GM12891 (cell line): ENCODE measurements at regions not wholly inside any gene's neighbourhood (a gene's known extent, or its start where the extent isn't known, plus 50 kb on each side); places are given as distances from the start of the nearest gene placed in this dataset.
A peak's percentile ranks its signal among the peaks of the same experiment; 100 is the strongest.

ENCODE experiments used
- DNase-seq: peaks from one replicate; pipeline ENCODE4 v3.0.0; 2011; ENCODE audit warnings: low spot score; ENCODE audit not compliant: insufficient read length
- FAIRE-seq: peaks from 2 replicates; lab custom pipeline; 2011; peaks lifted over from hg19 to GRCh38; lab: Jason Lieb, UNC
- PAX5 ChIP-seq: IDR thresholded peaks from 2 replicates; pipeline ENCODE4 v1.6.1; 2011; ENCODE audit warnings: low read length, moderate library complexity, mild to moderate bottlenecking; ENCODE audit not compliant: insufficient read depth, severe bottlenecking
- POLR2A ChIP-seq: IDR thresholded peaks from 2 replicates; pipeline ENCODE4 v1.6.1; 2011; ENCODE audit warnings: low read depth, low read length, control low read depth
- POLR2AphosphoS5 ChIP-seq: IDR thresholded peaks from 2 replicates; pipeline ENCODE4 v1.6.1; 2011; ENCODE audit warnings: low read depth, low read length, control low read depth
- POU2F2 ChIP-seq: IDR thresholded peaks from 2 replicates; pipeline ENCODE4 v1.6.1; 2011; ENCODE audit warnings: low read depth, mild to moderate bottlenecking, control low read depth, low read length, moderate library complexity
- SPI1 ChIP-seq: IDR thresholded peaks from 2 replicates; pipeline ENCODE4 v1.6.1; 2011; ENCODE audit warnings: low read depth, low read length, control low read depth
- TAF1 ChIP-seq: IDR thresholded peaks from 2 replicates; pipeline ENCODE4 v1.6.1; 2011; ENCODE audit warnings: low read depth, low read length, control low read depth

DNA sequence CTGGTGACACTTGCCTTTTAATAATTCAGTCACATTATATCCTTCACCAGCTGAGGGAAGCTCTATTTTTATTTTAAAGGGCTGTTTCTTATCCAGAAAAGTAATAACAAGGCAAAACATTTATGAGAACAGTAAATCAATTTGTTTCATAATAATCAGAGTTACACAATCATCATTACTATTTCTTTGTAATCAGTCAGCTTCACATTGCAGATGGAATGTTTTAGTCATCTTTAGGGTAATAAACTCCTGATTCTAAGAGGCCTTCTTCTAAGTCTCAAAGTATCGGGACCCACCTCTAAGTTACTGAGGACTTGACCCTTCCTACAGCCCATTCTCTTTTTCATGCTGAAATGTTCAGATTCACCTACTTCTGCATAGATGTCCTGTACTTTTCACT lies 298.3 kb upstream of the TGFBR2 start:
- DNase-seq, result no peak
- TF ChIP-seq POLR2AphosphoS5, result no peak
- no peak for TF ChIP-seq TAF1
- TF ChIP-seq SPI1, result no peak
- no peak for TF ChIP-seq PAX5
- TF ChIP-seq POU2F2, result no peak
- TF ChIP-seq POLR2A, result no peak
- no peak for FAIRE-seq

DNA sequence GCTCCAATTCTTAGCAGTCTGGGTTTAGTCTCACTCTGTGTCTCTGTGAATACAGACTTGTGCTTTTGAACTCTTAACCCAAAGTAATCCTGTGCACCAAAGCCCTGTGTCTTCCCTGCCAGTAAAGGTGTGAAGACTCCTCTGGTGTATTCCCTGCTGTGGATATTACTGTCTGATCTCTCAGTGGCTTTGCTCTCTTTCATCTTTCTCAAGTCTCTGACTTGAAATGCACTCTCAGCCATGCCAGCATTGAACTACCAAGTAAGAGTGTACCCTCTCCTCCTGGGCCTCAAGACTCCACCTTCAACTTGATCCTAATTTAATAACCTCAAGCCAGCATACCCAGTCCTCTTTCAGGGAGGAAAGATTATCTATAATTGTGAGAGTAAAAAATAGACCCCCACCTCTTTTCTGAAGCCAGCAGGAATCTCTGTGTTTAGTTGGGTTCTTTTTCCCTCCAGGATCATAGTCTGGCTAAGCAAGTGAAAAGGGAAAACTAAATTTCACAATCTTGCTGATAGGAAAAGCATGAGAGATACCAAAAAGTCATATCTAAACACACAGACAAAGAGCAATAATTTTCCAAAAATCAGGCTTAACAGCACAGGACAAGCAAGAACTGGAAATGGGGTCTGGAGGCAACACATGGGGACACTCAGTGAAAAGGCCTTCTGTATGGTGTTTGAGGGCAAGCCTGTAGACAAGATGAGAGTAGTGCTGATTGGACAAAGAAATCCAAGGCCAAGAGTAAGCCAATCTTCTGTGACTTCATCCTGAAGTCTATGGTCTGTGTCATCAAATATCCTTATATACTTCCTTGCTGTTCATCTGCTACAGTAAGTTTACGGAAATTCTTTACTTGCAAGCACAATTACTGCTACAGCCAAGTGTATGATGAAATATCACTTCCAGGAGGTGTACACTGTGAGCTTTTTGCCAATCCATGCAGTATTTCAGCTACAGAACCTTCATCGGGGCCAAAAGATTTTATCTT lies 296.1 kb upstream of the TGFBR2 start:
- no peak for TF ChIP-seq TAF1
- TF ChIP-seq SPI1, result no peak
- TF ChIP-seq POU2F2, result no peak
- no peak for TF ChIP-seq POLR2A
- TF ChIP-seq PAX5, result no peak
- no peak for TF ChIP-seq POLR2AphosphoS5
- FAIRE-seq (no peak), DNase-seq (no peak)

DNA sequence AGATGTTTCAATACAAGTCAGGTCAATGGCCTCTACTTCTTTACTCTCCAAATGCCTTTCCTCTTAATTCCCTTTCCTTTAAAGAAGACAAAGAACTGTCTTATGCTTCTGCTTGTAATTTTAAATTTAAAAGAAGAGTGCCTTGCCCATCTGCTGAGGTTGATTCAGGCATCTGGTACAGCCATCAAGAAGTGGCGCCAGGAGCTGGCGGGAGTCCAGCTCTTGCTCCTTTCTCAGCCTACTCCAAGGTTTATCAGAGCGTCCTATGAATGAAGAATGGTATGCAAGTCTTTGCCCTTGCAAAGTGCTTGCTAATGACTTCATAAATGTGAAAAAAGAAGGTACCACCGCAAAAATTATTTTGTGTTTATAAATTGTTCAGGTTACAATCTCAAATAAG lies 294.6 kb upstream of the TGFBR2 start:
- TF ChIP-seq POLR2AphosphoS5 (no peak), PAX5 (no peak), SPI1 (no peak), POU2F2 (no peak), POLR2A (no peak), TAF1 (no peak)

DNA sequence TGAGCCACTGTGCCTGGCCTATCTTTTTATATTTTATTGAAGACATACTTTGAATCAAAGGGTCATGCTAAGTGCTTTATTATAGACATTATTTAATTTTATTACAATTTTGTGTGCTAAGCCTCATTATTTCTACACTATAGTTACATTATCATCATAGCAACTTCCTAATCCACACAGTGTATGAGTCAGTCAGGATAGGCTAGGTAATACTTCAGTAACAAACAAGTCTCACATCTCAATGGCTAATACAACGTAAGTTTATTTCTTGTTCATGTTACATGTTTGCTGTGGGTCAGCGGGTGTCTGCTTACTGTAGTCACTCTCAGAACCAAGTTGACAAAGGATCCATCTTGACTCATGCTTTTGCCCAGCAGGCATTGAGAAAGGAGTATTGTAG lies 292.6 kb upstream of the TGFBR2 start:
- no peak for TF ChIP-seq TAF1
- no peak for TF ChIP-seq PAX5
- TF ChIP-seq POU2F2, result no peak
- no peak for TF ChIP-seq SPI1
- no peak for TF ChIP-seq POLR2A
- no peak for TF ChIP-seq POLR2AphosphoS5

More for the DNA sequence above, 294.6 kb upstream of the TGFBR2 start:
- FAIRE-seq (no peak), DNase-seq (no peak)

DNA sequence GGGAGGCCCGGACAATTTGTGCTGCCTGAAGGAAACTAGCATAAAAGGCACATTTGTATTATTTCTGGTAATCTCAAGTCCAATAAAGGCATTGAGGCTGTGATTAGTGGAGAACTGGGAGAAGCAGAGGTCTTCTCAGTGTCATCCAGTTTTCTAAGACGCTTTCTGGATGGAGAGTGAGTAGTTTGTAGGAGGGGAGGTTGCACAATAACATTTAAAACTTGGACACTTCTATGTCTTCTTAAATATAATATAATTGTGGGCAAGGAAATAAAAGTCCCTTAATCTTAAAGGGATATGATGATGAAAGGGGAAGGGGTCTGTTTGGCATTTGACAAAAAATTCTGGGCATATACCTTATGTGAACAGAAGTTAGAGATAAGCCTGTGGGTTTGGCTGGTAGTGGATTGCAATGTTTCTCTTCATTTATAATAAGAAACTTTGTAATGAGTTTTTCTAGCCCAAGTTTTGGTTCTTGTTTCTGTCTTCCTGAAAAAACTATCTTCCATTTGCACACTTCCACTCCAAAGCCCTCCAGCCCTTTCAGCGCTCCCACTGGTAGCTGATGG lies 291.6 kb upstream of the TGFBR2 start:
- DNase-seq (no peak), FAIRE-seq (no peak)
- TF ChIP-seq PAX5 (no peak), POLR2A (no peak), TAF1 (no peak), SPI1 (no peak), POLR2AphosphoS5 (no peak), POU2F2 (no peak)

More for the DNA sequence above, 292.6 kb upstream of the TGFBR2 start:
- no peak for DNase-seq
- no peak for FAIRE-seq

DNA sequence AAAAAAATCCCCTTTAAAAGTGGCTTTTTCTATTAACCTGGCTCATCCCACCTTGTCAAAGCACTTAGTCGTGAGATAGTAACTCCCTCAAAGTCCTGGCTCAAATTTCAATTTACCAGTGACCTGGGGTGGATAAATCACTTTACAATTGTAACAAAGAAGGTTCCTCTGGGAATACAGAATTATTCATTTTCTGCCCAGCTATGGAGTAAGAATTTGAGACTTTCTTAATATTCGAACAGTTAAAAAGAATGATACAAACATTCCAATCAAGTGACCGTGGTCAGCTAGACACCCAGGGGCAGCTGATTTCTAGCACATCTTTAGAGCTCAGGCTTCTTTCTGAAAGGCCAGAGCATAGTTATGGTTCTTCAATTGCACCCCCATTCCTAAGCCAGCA lies 291.0 kb upstream of the TGFBR2 start:
- TF ChIP-seq PAX5 (no peak), SPI1 (no peak), POLR2AphosphoS5 (no peak)
- no peak for FAIRE-seq
- DNase-seq, result no peak

DNA sequence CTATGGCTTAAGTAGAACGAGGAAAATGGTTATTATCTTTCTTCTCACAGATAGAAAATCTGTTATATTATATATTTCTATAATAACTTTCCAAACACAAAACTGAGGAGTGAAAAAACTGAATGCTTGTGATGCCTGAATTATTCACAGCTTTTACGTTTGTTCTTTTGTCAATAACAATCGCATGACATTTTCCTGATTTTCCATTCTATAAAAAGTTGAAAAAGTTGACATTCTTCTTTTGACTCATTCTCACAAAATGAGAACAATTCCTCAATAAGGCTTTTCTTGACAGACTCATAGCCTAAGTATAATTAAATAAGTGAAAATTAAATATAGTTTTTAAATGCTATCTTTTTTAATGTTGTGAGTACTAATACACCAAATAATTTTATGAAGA lies 288.8 kb upstream of the TGFBR2 start:
- DNase-seq (no peak), FAIRE-seq (no peak)
- TF ChIP-seq TAF1 (no peak), SPI1 (no peak), PAX5 (no peak), POLR2AphosphoS5 (no peak), POLR2A (no peak), POU2F2 (no peak)

DNA sequence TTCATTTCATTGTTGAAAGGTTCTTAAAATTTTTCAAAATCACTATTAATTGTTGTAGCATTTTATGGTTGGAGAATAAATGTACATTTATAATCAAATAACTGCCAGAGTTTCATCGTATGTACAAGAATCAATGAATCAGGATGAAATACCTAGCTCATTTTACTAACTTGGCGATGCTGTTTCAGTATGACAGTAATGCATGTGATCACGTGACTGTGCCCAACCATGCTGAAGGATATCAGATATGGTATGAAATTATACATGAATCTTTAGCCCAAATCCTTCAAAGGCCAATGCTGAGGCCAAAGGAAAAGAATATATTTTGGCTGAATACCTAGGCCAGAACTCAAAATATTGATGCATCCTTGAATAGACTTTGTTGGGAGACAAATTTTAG lies 288.3 kb upstream of the TGFBR2 start:
- TF ChIP-seq POLR2AphosphoS5 (no peak), POU2F2 (no peak), PAX5 (no peak), POLR2A (no peak), SPI1 (no peak), TAF1 (no peak)
- DNase-seq, result no peak
- FAIRE-seq, result no peak

DNA sequence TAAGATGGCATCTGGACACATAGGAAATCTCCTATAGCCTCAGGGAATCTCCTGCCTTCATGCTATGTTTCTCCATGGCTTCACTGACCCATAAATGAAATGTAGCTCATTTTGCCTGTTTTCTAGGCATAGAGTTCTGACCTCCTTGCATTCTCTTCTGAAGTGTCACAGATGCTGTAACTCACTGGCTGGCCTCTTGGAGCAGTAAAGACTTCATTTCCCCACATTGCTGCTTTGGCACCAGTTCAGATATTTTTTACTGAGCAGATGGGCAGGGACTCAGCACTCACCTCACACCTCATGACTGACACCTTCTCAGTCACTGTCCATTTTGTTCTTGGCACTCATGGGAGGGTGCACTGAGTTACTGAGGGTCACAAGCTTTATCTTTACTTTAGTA lies 286.7 kb upstream of the TGFBR2 start:
- DNase-seq, result no peak
- TF ChIP-seq POLR2A (no peak), POLR2AphosphoS5 (no peak), POU2F2 (no peak), TAF1 (no peak), PAX5 (no peak), SPI1 (no peak)
- peak; percentile 13 for FAIRE-seq
